GM11168 (cell line): ENCODE measurements at regions not wholly inside any gene's neighbourhood (a gene's known extent, or its start where the extent isn't known, plus 50 kb on each side); places are given as distances from the start of the nearest gene placed in this dataset.

Source experiments
- in situ Hi-C: fragments of 300-500 bp; cut with MboI; formaldehyde crosslinking; loops from one replicate; pipeline ENCODE4 v1.12.0; 2022; ENCODE audit warnings: low sequenced_read_pairs; ENCODE audit not compliant: unreplicated experiment

- in situ Hi-C loops = no loop called here
These were observed 1267.9 kb downstream of the MRPL39 start for GRCh38 chr21:24339406-24339805.

DNA sequence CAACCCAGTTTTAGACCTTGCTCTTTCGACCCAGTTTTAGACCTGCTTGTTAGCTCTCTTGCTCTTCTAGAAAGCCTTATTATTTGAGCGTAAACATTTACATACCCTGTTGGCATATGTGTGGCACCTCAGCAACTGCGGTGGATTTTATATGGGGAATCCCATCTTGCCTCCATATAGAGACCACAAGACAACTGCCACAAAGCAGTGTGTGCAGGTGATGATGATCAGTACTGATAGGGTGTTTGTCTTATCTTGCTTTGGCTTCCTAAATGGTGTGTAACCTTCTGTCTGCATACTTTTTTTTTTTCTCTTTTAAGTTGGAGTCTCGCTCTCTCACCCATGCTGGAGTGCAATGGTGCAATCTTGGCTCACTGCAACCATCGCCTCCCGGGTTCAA lies 1270.8 kb downstream of the MRPL39 start:
- in situ Hi-C loops = no loop called here

DNA sequence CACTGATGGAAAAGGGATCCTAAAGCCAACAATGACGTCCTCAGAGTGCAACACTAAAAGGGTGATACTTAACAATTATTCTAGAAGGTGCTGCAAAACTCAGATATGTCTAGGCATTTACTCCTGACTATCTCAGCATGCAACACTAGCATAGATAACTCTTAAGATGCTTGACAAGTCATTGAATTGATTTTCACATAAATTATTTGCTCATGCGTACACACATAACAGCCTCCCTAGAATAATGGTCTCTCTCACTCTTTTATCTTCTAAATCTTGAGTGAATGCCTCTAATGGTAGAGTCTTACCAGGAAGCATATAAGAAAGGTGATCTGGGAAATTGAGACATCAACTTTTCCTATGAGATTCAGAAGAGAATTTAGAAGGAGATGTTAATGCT lies 1283.7 kb downstream of the MRPL39 start:
- in situ Hi-C loops = no loop called here

- in situ Hi-C loops = no loop called here
These were observed 1290.9 kb downstream of the MRPL39 start for GRCh38 chr21:24316277-24316922.

DNA sequence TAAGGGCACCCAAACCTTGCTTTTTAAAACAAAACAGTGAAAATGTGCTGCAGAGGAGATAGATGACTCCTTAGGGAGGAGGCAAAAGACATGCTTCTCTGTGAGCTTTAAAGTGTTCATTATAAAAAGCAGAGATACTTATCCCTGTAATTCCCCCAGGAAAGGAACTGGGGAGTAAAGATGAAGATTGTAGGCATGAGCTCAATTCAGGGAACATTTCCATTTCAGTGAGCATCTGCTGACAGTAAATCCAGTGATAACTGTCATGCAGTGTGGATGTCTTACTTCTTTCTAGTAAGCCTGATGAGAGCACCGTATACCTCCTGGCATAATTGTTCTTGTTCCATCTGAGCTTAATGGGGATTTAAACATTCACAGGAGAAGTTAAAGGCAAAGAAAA lies 1296.5 kb downstream of the MRPL39 start:
- in situ Hi-C loops = no loop called here

GRCh38 chr21:24308183-24308582 lies 1299.1 kb downstream of the MRPL39 start:
- in situ Hi-C loops = no loop called here

DNA sequence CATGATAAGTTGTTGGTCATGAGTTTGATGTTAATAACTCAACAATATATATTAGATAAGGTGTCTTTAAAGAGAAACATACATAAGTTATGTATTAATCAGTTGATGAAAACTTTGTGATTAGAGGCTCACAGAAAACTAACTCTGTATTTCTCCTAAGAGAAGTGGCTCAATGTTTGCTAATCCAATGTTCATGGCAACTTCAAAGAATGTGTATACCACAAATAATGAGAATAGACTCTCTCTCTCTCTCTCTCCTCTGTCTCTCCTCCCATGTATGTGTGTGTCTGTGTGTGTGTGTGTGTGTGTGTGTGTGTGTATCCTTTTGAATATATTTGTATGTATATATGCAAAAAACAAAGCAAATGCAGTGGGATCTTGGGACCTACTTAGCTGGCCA lies 1304.9 kb downstream of the MRPL39 start:
- in situ Hi-C loops = no loop called here

DNA sequence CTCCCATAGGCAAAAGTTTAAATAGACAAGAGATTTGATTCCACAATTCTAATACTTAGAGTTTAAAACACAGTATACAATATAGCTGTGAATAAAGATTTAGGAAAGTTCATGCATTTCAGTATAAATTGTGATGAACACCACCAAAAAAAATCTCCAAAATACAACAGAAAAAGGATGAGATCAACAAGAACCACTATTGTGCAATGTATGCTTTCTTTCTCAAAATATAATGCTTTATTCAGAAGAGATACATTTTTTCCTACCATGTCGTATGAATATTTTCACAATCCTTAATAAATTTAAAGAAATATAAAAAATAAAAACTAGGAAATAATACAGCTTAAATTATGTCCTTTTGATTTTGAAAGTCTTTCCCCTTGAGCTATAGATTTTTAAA lies 1309.2 kb downstream of the MRPL39 start:
- in situ Hi-C loops = no loop called here

DNA sequence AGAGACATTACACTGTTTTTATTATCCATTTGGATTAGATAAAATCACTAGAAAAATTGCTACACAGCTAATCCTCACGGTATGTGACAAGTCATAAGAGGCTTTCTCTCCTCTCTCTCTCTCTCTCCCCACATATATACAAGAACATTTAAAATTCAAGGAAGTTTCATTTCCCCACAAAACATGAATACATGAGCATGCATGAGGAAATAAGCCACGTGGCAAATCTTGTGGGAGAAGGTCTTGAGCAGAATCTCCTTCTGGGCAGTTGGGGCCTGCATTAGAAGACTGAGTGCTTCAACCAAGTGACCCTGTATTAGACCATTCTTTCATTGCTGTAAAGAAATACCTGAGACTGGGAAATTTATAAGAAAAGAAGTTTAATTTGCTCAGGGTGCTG lies 1313.1 kb downstream of the MRPL39 start:
- in situ Hi-C loops = no loop called here

DNA sequence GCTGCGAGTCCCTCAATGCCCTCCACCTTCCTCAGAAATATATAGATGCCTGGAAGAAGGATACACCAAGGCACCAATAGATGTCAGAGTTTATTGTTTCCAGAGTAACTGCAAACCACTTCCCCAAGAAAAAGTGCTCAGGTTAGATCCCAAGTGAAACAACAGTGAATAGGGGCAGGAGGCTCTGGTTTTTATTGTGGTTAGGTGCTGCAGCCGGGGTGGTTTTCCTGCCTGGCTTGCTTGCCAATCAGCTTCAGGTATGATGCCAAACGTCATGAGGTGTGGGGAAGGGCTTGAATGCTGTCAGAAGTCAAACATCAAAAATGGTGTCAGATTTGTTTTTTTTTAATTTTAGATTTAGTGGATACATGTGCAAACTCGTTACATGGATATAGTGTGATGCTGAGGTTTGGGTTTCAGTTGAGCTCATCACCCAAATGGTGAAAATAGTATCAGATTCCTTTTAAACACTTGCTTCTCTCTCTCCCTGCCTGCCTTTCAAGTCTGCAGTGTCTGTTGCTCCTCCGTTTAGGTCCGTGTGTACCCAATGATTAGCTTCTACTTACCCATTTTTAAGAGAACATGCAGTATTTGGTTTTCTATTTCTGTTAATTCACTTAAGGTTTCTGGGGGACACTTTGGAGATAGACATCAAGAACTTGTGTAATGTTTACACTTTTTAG lies 1317.0 kb downstream of the MRPL39 start:
- in situ Hi-C loops = no loop called here

DNA sequence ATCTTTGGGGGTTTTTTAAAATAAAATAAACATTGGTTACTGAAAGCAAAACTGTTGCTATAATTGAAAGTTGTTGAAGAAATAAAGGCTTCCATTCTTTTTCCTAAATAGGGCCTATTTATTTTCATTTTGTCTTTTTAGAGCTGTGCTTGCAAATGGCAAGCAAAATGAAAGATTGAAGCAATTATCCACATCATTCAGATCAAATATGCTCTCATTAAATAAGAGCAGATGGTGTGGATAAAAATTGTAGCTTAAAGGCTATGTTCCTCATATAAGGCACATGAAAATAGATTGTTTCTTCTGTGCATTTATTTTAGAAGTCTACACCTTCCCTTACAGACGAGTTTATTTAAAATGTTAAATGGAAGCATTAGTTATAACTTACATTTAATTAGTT lies 1317.7 kb downstream of the MRPL39 start:
- in situ Hi-C loops = no loop called here

DNA sequence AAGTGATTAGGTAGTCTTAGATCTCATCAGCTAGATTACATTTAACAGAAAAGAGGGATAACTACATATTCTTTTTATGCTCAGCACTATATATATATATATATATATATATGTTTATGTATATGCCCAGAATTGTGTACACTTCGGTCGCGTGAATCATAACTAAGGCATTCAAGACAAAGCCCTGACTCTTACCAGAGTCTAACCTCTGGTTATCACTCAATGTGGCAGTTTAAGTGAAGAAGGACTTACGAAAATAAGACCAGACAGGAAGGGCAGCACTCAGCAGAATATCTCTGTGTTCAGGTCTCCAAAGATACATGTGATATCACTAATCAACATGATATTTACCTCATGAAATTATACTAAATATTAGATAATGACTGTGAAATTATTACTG lies 1326.7 kb downstream of the MRPL39 start:
- in situ Hi-C loops = no loop called here

GRCh38 chr21:24278711-24279110 lies 1328.6 kb downstream of the MRPL39 start:
- in situ Hi-C loops = no loop called here

GRCh38 chr21:24276204-24276603 lies 1331.1 kb downstream of the MRPL39 start:
- in situ Hi-C loops = no loop called here

GRCh38 chr21:24275616-24276015 lies 1331.7 kb downstream of the MRPL39 start:
- in situ Hi-C loops = no loop called here

GRCh38 chr21:24272521-24272938 lies 1334.8 kb downstream of the MRPL39 start:
- in situ Hi-C loops = no loop called here

DNA sequence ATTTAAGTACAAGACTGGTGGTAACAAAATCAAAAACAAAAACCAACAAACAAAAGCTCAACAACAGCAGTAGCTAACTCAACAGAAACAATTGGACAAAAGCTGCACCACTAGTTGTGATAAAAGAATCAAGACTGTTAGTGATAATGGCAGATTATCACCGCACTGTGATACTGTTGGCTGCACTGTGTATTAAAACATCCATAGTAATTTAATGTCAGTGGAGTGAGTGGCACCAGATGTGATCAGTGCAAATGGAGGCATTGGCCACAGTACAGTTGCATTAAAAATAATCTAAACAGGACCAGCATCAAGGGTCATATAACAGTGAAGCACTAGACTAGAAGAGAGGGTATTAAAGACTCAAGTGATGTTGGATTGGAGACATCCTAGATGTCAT lies 1341.3 kb downstream of the MRPL39 start:
- in situ Hi-C loops = no loop called here

GRCh38 chr21:24260751-24261150 lies 1346.5 kb downstream of the MRPL39 start:
- in situ Hi-C loops = no loop called here

DNA sequence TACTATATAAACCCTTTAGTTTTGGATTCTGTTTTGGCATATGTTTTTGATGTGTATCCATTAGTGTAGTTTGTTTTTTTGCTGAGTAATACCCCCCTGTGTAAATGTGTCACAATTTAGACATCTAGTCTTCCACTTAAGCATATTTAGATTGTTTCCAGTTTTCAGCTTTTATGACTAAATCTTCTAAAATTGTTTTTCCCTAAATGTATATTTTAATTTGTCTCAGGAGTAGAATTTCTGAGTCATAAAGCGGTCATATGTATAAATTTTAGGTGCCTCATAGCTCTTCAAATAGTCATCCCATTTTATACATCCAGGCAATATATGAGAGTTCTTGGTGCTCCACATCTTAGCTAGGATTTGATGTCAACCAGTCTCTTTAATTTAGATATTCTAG lies 1348.0 kb downstream of the MRPL39 start:
- in situ Hi-C loops = no loop called here

- in situ Hi-C loops = no loop called here
These were observed 1351.7 kb downstream of the MRPL39 start for GRCh38 chr21:24255591-24255990.

DNA sequence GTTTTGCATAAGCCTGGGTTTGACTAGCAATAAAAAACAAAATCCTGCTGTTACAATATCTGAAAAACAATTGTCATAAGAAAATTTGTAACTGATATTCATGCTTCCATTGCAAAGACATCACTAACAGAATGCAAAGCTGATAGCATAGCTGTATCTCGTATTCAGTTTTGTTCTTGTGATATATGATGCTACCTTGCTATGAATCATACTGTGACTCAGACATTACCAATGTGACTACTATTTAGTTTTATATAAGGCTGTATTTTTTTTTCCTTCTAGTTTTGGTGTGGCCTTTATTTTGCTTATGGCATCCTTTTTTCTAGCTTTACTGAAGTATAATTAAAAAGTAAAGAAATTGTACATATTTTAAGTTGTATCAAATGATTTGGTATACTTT lies 1381.8 kb downstream of the MRPL39 start:
- in situ Hi-C loops = no loop called here

DNA sequence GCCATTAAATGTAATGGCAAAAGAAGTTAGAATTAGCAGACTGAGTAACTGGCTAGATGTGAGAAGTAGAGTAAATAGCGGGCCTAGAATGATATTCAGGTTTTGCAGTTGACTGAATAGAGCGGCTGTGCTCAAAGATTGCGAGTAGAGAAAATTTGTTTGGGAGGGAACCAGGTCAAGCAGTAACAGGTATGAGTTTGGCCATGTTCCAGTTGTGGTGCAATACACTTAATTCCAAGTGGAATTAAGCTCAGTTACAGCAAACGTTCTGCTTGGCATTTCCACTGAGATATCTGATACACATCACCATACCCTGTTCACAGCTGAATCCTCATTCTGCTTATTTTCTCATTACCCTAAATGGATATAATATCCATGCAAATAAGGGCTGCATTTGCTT lies 1382.9 kb downstream of the MRPL39 start:
- in situ Hi-C loops = no loop called here
